ENCODE measurements at regions not wholly inside any gene's neighbourhood (a gene's known extent, or its start where the extent isn't known, plus 50 kb on each side); places are given as distances from the start of the nearest gene placed in this dataset.

DNA sequence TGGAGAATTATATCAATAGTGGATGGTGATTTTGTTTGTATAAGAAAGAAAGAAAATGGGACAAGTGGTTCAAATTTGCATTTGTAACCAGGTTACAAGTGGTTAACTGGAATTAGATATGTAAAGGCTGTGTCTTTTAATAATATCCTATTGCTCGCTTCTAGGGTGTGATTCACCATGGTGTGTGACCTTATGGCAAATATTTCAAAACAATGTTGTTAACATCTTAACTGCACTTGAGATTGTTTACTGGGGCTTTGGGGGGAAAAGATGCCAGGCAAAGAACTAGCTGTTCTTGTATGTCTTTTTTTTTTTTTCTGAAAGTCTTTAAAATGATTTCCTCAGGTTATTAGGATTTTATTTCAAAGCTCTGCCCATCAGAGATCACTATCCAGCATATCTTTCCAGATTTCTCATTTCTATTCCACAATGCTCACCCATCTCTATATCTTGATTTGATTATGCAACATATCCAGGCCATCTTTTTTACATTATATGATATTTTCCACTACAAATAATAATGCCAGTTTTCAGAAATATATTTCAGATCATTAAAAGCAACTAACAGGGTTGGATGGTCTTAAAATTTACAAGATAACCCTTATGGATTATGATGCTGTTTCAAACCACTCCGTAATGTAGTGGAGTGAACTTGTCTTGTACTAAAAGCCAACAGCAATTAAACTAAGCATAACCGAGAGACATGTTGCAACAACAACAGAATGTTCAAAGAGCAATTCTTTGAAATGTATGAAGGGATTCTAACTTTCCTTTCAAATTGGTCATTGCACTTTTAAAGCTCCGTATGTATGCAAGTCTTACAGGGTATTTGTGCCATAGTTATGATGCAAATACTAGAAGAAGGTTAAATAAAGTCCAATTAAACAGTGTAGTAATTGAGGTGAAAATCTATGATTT is 341.5 kb upstream of the ETAA1 start:
- Histone ChIP-seq H3K36me3 (no peaks in the 10 kb centered on the region), H3K4me1 (no peaks in the 10 kb centered on the region), H3K4me3 (no peak overlapping the region), H3K27ac (no peak overlapping the region), H3K9me3 (no peaks in the 10 kb centered on the region), H3K27me3 (no peaks in the 10 kb centered on the region)
- TF ChIP-seq, protein P1, sequence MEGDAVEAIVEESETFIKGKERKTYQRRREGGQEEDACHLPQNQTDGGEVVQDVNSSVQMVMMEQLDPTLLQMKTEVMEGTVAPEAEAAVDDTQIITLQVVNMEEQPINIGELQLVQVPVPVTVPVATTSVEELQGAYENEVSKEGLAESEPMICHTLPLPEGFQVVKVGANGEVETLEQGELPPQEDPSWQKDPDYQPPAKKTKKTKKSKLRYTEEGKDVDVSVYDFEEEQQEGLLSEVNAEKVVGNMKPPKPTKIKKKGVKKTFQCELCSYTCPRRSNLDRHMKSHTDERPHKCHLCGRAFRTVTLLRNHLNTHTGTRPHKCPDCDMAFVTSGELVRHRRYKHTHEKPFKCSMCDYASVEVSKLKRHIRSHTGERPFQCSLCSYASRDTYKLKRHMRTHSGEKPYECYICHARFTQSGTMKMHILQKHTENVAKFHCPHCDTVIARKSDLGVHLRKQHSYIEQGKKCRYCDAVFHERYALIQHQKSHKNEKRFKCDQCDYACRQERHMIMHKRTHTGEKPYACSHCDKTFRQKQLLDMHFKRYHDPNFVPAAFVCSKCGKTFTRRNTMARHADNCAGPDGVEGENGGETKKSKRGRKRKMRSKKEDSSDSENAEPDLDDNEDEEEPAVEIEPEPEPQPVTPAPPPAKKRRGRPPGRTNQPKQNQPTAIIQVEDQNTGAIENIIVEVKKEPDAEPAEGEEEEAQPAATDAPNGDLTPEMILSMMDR (IDR thresholded peaks at IDR 0.05) = no peak
- intact Hi-C loops (cut with DNase I; ENCODE audit: low total_unique reads) = no loop called here
- no peak for DNase-seq

DNA sequence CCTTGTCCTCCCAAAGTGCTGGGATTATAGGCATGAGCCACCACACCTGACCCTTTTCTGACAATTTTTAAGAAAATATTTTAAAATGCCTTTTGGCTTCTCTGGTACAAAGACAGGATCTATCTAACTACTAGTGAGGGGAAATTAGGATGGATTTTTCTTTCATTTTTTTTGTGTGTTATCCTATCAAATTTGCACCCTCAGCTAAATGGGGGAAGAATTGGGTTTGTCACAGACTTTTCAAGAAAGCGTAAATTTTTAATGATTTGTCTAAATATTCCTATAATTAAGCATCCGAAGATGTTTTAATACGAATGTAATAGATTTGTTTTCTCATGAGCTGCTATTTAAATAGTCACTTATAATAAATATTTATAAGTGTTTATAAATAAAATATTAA is 340.0 kb upstream of the ETAA1 start:
- H3K4me1 ChIP-seq = no peaks in the 10 kb centered on the region
- H3K27me3 ChIP-seq = no peaks in the 10 kb centered on the region
- intact Hi-C loops (cut with DNase I; ENCODE audit: low total_unique reads) = no loop called here
- no peak for DNase-seq
- no peak overlapping the region for H3K4me3 ChIP-seq
- TF ChIP-seq, protein P1 (IDR thresholded peaks at IDR 0.05) = no peak
- no peaks in the 10 kb centered on the region for H3K9me3 ChIP-seq
- H3K36me3 ChIP-seq = no peaks in the 10 kb centered on the region
- H3K27ac ChIP-seq = no peak overlapping the region

DNA sequence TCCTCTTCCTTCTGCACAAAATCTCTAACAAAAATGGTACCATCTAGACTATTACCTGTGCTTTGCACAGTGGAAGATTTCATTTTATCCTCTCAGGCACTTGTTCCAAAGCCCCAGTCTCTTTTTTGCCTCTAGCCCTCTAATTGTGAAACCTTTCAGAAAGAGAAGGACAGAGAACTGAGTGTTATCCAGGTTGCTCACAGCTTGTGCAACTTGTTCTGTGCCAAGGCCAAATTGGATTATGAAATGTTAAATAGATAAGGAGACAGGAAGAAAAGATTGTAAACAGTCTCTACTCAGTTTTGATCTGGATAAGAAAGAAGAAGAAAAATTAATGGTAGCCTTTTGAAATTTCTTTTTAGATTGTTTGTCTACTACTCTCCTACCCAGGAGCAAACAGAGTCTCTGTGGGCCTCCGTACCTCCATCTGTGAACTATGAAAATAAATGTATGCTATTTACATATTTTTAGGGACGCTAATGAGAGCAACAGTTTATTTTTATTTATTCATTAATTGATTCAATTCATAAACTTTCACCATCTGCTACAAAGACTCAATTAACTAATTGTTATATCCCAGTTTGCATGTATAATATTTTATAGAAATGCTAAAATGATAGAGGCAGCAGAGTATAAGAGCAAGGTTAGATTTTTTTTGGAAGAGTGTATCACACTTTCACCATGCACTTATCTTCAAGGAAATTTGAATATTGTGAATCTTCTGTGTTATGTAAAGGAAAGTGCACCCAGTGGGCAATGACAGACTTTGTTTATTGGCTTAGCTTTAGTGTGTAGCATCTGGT is 339.0 kb upstream of the ETAA1 start:
- Histone ChIP-seq H3K9me3 (no peaks in the 10 kb centered on the region), H3K4me1 (no peaks in the 10 kb centered on the region), H3K27ac (no peak overlapping the region), H3K36me3 (no peaks in the 10 kb centered on the region), H3K4me3 (no peak overlapping the region), H3K27me3 (no peaks in the 10 kb centered on the region)
- intact Hi-C loops (cut with DNase I; ENCODE audit: low total_unique reads) = no loop called here
- TF ChIP-seq, protein P1 (IDR thresholded peaks at IDR 0.05) = no peak
- no peak for DNase-seq

DNA sequence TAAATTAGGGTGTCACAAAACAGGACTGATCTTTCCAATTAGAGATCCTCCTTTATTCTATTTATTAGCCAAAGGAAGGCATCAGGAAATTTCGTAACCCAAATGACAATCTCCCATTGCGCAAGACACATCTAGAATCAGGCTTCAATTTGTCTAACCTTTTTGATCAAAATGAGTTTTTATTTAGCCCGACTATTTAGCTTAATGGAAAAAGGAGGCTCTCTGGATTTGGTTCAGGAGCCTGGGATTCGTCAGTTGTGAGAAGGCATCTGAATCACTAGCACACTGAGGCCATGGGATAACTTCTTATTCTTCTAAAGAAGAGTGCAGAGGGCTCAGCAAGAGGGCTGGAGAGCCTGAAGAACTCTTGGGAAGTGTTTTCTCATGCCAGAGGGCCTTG is 332.1 kb upstream of the ETAA1 start:
- Histone ChIP-seq H3K4me1 (no peaks in the 10 kb centered on the region), H3K27me3 (no peaks in the 10 kb centered on the region), H3K36me3 (no peaks in the 10 kb centered on the region), H3K9me3 (no peaks in the 10 kb centered on the region), H3K4me3 (no peak overlapping the region), H3K27ac (no peak overlapping the region)
- TF ChIP-seq, protein P1 (IDR thresholded peaks at IDR 0.05) = no peak
- intact Hi-C loops (cut with DNase I; ENCODE audit: low total_unique reads) = no loop called here
- no peak for DNase-seq

DNA sequence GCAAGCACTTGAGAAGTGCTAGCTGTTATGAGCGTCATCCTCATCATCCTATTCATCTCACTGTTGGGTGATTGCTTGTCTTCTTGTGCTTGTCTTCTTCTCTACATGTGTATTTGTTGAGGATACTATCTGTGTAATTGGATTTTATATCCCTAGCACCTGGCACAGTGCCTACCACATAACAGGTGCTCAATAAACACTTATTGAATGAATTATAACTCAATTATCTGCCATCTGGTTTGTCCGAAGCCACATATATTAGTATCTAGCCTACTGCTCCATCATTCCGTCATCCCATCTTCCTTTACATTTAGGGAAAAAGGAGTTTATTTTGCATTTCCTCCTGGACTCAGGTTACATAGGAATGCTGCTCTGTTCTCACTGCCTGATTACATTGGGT is 330.4 kb upstream of the ETAA1 start:
- intact Hi-C loops (cut with DNase I; ENCODE audit: low total_unique reads) = no loop called here
- no peaks in the 10 kb centered on the region for H3K9me3 ChIP-seq
- TF ChIP-seq, protein P1 (IDR thresholded peaks at IDR 0.05) = no peak
- no peak overlapping the region for H3K27ac ChIP-seq
- H3K36me3 ChIP-seq = no peaks in the 10 kb centered on the region
- no peak overlapping the region for H3K4me3 ChIP-seq
- H3K27me3 ChIP-seq = no peaks in the 10 kb centered on the region
- no peak for DNase-seq
- no peaks in the 10 kb centered on the region for H3K4me1 ChIP-seq

All from tibial artery (tissue), 4 donors.